HEK293 (cell line): ENCODE measurements at regions not wholly inside any gene's neighbourhood (a gene's known extent, or its start where the extent isn't known, plus 50 kb on each side); places are given as distances from the start of the nearest gene placed in this dataset.

ENCODE experiments used
- CTCF ChIA-PET: fragments of 350-600 bp; formaldehyde crosslinking; extraction: SDS; loops from one replicate; lab custom pipeline; 2021; ENCODE audit warnings: antibody characterized with exemption; lab: Yijun Ruan, JAX
- POLR2A ChIA-PET: fragments of 300-600 bp; formaldehyde crosslinking; extraction: SDS; loops from one replicate; lab custom pipeline; 2020; ENCODE audit warnings: antibody characterized with exemption, inconsistent platforms; lab: Yijun Ruan, JAX
- H3K27ac ChIP-seq: fragments of 200-500 bp; sonication (Bioruptor generic); 2 replicates; pipeline ENCODE4 v1.5.1; 2014; ENCODE audit warnings: low read depth, low read length, control low read depth, inconsistent platforms; ENCODE audit errors: extremely low read depth
- H3K36me3 ChIP-seq, 2 experiments: fragments of 200-500 bp in 1 of 2; sonication (Bioruptor generic) in 1 of 2; 1 replicate in 1 of 2; 2 replicates in 1 of 2; pipeline ENCODE4 v1.5.1; 2014 to 2017; ENCODE audit warnings: inconsistent platforms in 2 of 2, low read length in 2 of 2; ENCODE audit not compliant: control insufficient read depth in 2 of 2, insufficient read depth in 1 of 2
- H3K4me1 ChIP-seq: fragments of 200-500 bp; sonication (Bioruptor generic); 2 replicates; pipeline ENCODE4 v1.5.1; 2014; ENCODE audit warnings: mild to moderate bottlenecking, low read length, inconsistent platforms; ENCODE audit not compliant: control insufficient read depth, insufficient read depth
- H3K4me3 ChIP-seq: 2 replicates; pipeline ENCODE4 v1.5.1; 2011; ENCODE audit warnings: low read depth, mild to moderate bottlenecking, control low read depth, low read length, moderate library complexity
- H3K9me3 ChIP-seq: fragments of 200-500 bp; sonication (Bioruptor generic); 2 replicates; pipeline ENCODE4 v1.5.1; 2014; ENCODE audit warnings: low read depth, low read length, inconsistent platforms; ENCODE audit not compliant: control insufficient read depth, insufficient read depth
- BCL11A ChIP-seq: fragments of 450-650 bp; formaldehyde crosslinking; IDR thresholded peaks from 2 replicates; pipeline ENCODE4 v1.5.1; 2016; ENCODE audit warnings: low read depth, missing biosample characterization, missing genetic modification characterization
- FEZF1 ChIP-seq: fragments of 450-650 bp; formaldehyde crosslinking; IDR thresholded peaks from 2 replicates; pipeline ENCODE4 v1.5.1; 2016; ENCODE audit warnings: missing biosample characterization, missing genetic modification characterization
- IKZF3 ChIP-seq: fragments of 450-650 bp; IDR thresholded peaks from 2 replicates; pipeline ENCODE4 v1.5.0; 2018; ENCODE audit warnings: missing biosample characterization, mild to moderate bottlenecking, missing genetic modification characterization, moderate library complexity
- KLF16 ChIP-seq: fragments of 450-650 bp; formaldehyde crosslinking; IDR thresholded peaks from 2 replicates; pipeline ENCODE4 v1.5.1; 2017; ENCODE audit warnings: missing biosample characterization, missing genetic modification characterization
- MYNN ChIP-seq: fragments of 450-650 bp; formaldehyde crosslinking; IDR thresholded peaks from 2 replicates; pipeline ENCODE4 v1.5.1; 2016; ENCODE audit warnings: missing biosample characterization, missing genetic modification characterization, borderline replicate concordance
- OVOL3 ChIP-seq: fragments of 450-650 bp; formaldehyde crosslinking; IDR thresholded peaks from 2 replicates; pipeline ENCODE4 v1.5.1; 2016; ENCODE audit warnings: missing biosample characterization, missing genetic modification characterization
- PRDM2 ChIP-seq: fragments of 450-650 bp; formaldehyde crosslinking; IDR thresholded peaks from 2 replicates; pipeline ENCODE4 v1.5.1; 2016; ENCODE audit warnings: missing biosample characterization, missing genetic modification characterization, borderline replicate concordance
- SP7 ChIP-seq: fragments of 450-650 bp; formaldehyde crosslinking; IDR thresholded peaks from 2 replicates; pipeline ENCODE4 v1.5.1; 2016; ENCODE audit warnings: missing biosample characterization, missing genetic modification characterization
- TSHZ1 ChIP-seq: fragments of 450-650 bp; formaldehyde crosslinking; IDR thresholded peaks from 2 replicates; pipeline ENCODE4 v1.5.1; 2016; ENCODE audit warnings: missing biosample characterization, missing genetic modification characterization, borderline replicate concordance
- WT1 ChIP-seq: fragments of 450-650 bp; formaldehyde crosslinking; IDR thresholded peaks from 2 replicates; pipeline ENCODE4 v1.5.1; 2016; ENCODE audit warnings: missing biosample characterization, missing genetic modification characterization
- ZNF23 ChIP-seq: fragments of 450-650 bp; formaldehyde crosslinking; IDR thresholded peaks from 2 replicates; pipeline ENCODE4 v1.5.1; 2016; ENCODE audit warnings: missing biosample characterization, missing genetic modification characterization, borderline replicate concordance
- ZNF280C ChIP-seq: fragments of 450-650 bp; formaldehyde crosslinking; IDR thresholded peaks from 2 replicates; pipeline ENCODE4 v1.5.1; 2016; ENCODE audit warnings: missing biosample characterization, missing genetic modification characterization
- ZNF366 ChIP-seq: fragments of 450-650 bp; formaldehyde crosslinking; conservative IDR thresholded peaks from 2 replicates; pipeline ENCODE4 v1.5.1; 2016; ENCODE audit warnings: missing biosample characterization, missing genetic modification characterization
- ZNF37A ChIP-seq: fragments of 450-650 bp; IDR thresholded peaks from 2 replicates; pipeline ENCODE4 v1.5.1; 2018; ENCODE audit warnings: missing biosample characterization, missing genetic modification characterization
- ZNF560 ChIP-seq: fragments of 450-650 bp; formaldehyde crosslinking; IDR thresholded peaks from 2 replicates; pipeline ENCODE4 v1.5.1; 2017; ENCODE audit warnings: missing biosample characterization, missing genetic modification characterization, borderline replicate concordance
- ZNF585B ChIP-seq: fragments of 450-650 bp; formaldehyde crosslinking; IDR thresholded peaks from 2 replicates; pipeline ENCODE4 v1.5.1; 2016; ENCODE audit warnings: missing biosample characterization, missing genetic modification characterization
- ZNF621 ChIP-seq: fragments of 450-650 bp; formaldehyde crosslinking; IDR thresholded peaks from 2 replicates; pipeline ENCODE4 v1.5.1; 2017; ENCODE audit warnings: missing biosample characterization, missing genetic modification characterization
- ZNF664 ChIP-seq: fragments of 450-650 bp; formaldehyde crosslinking; IDR thresholded peaks from 2 replicates; pipeline ENCODE4 v1.5.1; 2016; ENCODE audit warnings: missing biosample characterization, missing genetic modification characterization
- ZNF701 ChIP-seq: fragments of 450-650 bp; formaldehyde crosslinking; IDR thresholded peaks from 2 replicates; pipeline ENCODE4 v1.5.1; 2016; ENCODE audit warnings: missing biosample characterization, missing genetic modification characterization
- ZNF76 ChIP-seq: fragments of 450-650 bp; formaldehyde crosslinking; IDR thresholded peaks from 2 replicates; pipeline ENCODE4; 2016; ENCODE audit warnings: low read depth, missing biosample characterization, missing genetic modification characterization, borderline replicate concordance
- ZNF792 ChIP-seq: fragments of 450-650 bp; formaldehyde crosslinking; IDR thresholded peaks from 2 replicates; pipeline ENCODE4 v1.5.1; 2016; ENCODE audit warnings: missing biosample characterization, missing genetic modification characterization
- TF ChIP-seq, protein P1 (sequence below): fragments of 450-650 bp; formaldehyde crosslinking; IDR thresholded peaks from 2 replicates; pipeline ENCODE4 v1.5.1; 2017; ENCODE audit warnings: missing biosample characterization, missing genetic modification characterization

GRCh38 chr10:34904191-34904590, 89.1 kb upstream of the PARD3 start:
- H3K27ac ChIP-seq: no peak overlapping the region
- POLR2A ChIA-PET: no interaction called here
- H3K4me1 ChIP-seq: peaks cover 3% of the 10 kb centered on the region
- no peak overlapping the region for H3K4me3 ChIP-seq
- CTCF ChIA-PET: interaction anchor here (0.5 kb wide), 1 partner anchor 229 kb away, joined by 3 read pairs; no protein-coding TSS in a partner anchor
- no peaks in the 10 kb centered on the region for H3K36me3 ChIP-seq
- no peaks in the 10 kb centered on the region for H3K9me3 ChIP-seq
- TF ChIP-seq, protein P1, sequence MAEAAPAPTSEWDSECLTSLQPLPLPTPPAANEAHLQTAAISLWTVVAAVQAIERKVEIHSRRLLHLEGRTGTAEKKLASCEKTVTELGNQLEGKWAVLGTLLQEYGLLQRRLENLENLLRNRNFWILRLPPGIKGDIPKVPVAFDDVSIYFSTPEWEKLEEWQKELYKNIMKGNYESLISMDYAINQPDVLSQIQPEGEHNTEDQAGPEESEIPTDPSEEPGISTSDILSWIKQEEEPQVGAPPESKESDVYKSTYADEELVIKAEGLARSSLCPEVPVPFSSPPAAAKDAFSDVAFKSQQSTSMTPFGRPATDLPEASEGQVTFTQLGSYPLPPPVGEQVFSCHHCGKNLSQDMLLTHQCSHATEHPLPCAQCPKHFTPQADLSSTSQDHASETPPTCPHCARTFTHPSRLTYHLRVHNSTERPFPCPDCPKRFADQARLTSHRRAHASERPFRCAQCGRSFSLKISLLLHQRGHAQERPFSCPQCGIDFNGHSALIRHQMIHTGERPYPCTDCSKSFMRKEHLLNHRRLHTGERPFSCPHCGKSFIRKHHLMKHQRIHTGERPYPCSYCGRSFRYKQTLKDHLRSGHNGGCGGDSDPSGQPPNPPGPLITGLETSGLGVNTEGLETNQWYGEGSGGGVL (tag by site-specific recombination): no peak
- TF ChIP-seq MYNN (tag by site-specific recombination) (no peak), ZNF76 (no peak), ZNF37A (tag by site-specific recombination) (no peak), ZNF792 (tag by site-specific recombination) (no peak), ZNF621 (no peak), ZNF366 (tag by site-specific recombination) (no peak), ZNF23 (tag by site-specific recombination) (no peak), ZNF560 (tag by site-specific recombination) (no peak), ZNF664 (tag by site-specific recombination) (no peak), WT1 (tag by site-specific recombination) (no peak)

- ChIA-PET CTCF (interaction anchor here (0.9 kb wide), 1 partner anchor 244 kb away, joined by 3 read pairs; no protein-coding TSS in a partner anchor), POLR2A (no interaction called here)
- Histone ChIP-seq H3K4me1 (no peaks in the 10 kb centered on the region), H3K4me3 (no peak overlapping the region), H3K27ac (no peak overlapping the region), H3K9me3 (no peaks in the 10 kb centered on the region), H3K36me3 (no peaks in the 10 kb centered on the region)
- TF ChIP-seq IKZF3 (tag by site-specific recombination): no peak
- TF ChIP-seq FEZF1 (tag by site-specific recombination): no peak
- no peak for TF ChIP-seq ZNF585B (tag by site-specific recombination)
- TF ChIP-seq TSHZ1 (tag by site-specific recombination): no peak
- no peak for TF ChIP-seq KLF16 (tag by site-specific recombination)
- TF ChIP-seq PRDM2: no peak
- no peak for TF ChIP-seq OVOL3
- TF ChIP-seq ZNF792 (tag by site-specific recombination): no peak
- no peak for TF ChIP-seq BCL11A
- TF ChIP-seq ZNF701 (tag by site-specific recombination): no peak
- TF ChIP-seq ZNF280C (tag by site-specific recombination): no peak
- TF ChIP-seq SP7 (tag by site-specific recombination): no peak
Observed at GRCh38 chr10:34899161-34899560, 84.1 kb upstream of the PARD3 start.
